Sigmoid colon (tissue), 4 donors: ENCODE measurements at regions not wholly inside any gene's neighbourhood (a gene's known extent, or its start where the extent isn't known, plus 50 kb on each side); places are given as distances from the start of the nearest gene placed in this dataset.

ENCODE experiments used
- EP300 ChIP-seq, 4 donors: sonication (generic); formaldehyde crosslinking; IDR thresholded peaks; one replicate each; pipeline ENCODE4 v1.6.1; 2017; ENCODE audit warnings: antibody characterized with exemption in 4 of 4
- POLR2A ChIP-seq, 2 donors: fragments of 450-650 bp; IDR thresholded peaks; one replicate each; pipeline ENCODE4 v1.6.1; 2016; ENCODE audit warnings: antibody characterized with exemption in 2 of 2, mild to moderate bottlenecking in 2 of 2, moderate library complexity in 2 of 2
- POLR2AphosphoS5 ChIP-seq, 4 donors: sonication (generic); formaldehyde crosslinking; IDR thresholded peaks; one replicate each; pipeline ENCODE4 v1.6.1; 2017; ENCODE audit warnings: antibody characterized with exemption in 4 of 4
- TF ChIP-seq, protein P1 (sequence below), 4 experiments: fragments of 450-650 bp in 3 of 4; fragments of 200-600 bp in 1 of 4; IDR thresholded peaks; one replicate each; pipeline ENCODE4 v1.5.1; 2016 to 2019; ENCODE audit warnings: antibody characterized with exemption in 4 of 4, mild to moderate bottlenecking in 3 of 4, moderate library complexity in 2 of 4

DNA sequence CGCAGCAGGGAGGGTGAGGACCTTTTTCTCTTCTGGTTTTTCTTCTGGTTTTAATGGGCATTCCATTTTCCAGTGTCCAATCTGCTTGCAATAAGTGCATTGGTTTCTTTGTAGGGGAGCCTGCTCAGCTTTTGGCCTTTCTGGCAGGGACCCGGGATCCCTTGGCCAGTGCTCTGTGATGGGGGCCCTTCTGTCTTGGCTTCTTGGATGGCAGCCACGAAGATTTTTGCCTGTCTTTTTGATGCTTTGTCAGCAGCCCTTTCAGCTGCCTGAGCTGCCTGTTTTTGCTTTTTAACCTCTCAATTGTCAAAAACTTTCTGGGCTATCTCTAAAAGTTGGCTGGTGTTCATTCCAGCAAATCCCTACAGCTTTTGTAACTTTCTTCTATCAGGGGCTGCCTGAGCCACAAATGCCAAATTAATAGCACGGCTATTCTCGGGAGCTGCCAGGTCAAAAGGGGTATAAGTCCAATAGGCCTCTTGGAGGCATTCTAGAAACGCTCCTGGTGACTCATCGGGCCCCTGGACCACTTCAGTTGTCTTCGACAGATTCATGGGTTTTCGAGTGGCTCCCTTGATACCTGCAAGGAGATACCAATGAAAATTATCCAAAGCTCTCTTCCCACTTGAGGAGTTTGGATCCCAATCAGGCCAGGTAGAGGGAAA is 179.9 kb upstream of the MBL2 start:
- TF ChIP-seq, protein P1, sequence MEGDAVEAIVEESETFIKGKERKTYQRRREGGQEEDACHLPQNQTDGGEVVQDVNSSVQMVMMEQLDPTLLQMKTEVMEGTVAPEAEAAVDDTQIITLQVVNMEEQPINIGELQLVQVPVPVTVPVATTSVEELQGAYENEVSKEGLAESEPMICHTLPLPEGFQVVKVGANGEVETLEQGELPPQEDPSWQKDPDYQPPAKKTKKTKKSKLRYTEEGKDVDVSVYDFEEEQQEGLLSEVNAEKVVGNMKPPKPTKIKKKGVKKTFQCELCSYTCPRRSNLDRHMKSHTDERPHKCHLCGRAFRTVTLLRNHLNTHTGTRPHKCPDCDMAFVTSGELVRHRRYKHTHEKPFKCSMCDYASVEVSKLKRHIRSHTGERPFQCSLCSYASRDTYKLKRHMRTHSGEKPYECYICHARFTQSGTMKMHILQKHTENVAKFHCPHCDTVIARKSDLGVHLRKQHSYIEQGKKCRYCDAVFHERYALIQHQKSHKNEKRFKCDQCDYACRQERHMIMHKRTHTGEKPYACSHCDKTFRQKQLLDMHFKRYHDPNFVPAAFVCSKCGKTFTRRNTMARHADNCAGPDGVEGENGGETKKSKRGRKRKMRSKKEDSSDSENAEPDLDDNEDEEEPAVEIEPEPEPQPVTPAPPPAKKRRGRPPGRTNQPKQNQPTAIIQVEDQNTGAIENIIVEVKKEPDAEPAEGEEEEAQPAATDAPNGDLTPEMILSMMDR (IDR thresholded peaks at IDR 0.05) = no peak
- no peak for TF ChIP-seq EP300 (IDR thresholded peaks at IDR 0.05)
- TF ChIP-seq POLR2AphosphoS5 (IDR thresholded peaks at IDR 0.05) = no peak
- no peak for TF ChIP-seq POLR2A (IDR thresholded peaks at IDR 0.05)
